HEK293 (cell line): ENCODE measurements at regions not wholly inside any gene's neighbourhood (a gene's known extent, or its start where the extent isn't known, plus 50 kb on each side); places are given as distances from the start of the nearest gene placed in this dataset.

Experiments used
- CTCF ChIP-seq: fragments of 450-650 bp; formaldehyde crosslinking; IDR thresholded peaks from 2 replicates; pipeline ENCODE4 v1.5.1; 2016; ENCODE audit warnings: missing biosample characterization, missing genetic modification characterization
- SP7 ChIP-seq: fragments of 450-650 bp; formaldehyde crosslinking; IDR thresholded peaks from 2 replicates; pipeline ENCODE4 v1.5.1; 2016; ENCODE audit warnings: missing biosample characterization, missing genetic modification characterization
- YY1 ChIP-seq: fragments of 450-650 bp; formaldehyde crosslinking; IDR thresholded peaks from 2 replicates; pipeline ENCODE4 v1.5.1; 2018; ENCODE audit warnings: missing biosample characterization, missing genetic modification characterization
- ZFHX2 ChIP-seq: fragments of 450-650 bp; formaldehyde crosslinking; conservative IDR thresholded peaks from 2 replicates; pipeline ENCODE4 v1.5.1; 2016; ENCODE audit warnings: missing biosample characterization, missing genetic modification characterization
- ZNF274 ChIP-seq, 2 experiments: fragments of 200-500 bp in 1 of 2; fragments of 450-650 bp in 1 of 2; sonication (Bioruptor generic) in 1 of 2; formaldehyde crosslinking in 1 of 2; IDR thresholded peaks; 2 replicates each; pipeline versions ENCODE4 v1.5.1 to v1.6.1; 2014 to 2016; ENCODE audit warnings: borderline replicate concordance in 1 of 2, inconsistent platforms in 1 of 2, low read length in 1 of 2, missing biosample characterization in 1 of 2, missing genetic modification characterization in 1 of 2
- ZNF416 ChIP-seq: fragments of 450-650 bp; formaldehyde crosslinking; IDR thresholded peaks from 2 replicates; pipeline ENCODE4 v1.5.1; 2016; ENCODE audit warnings: missing biosample characterization, missing genetic modification characterization
- ZNF639 ChIP-seq: fragments of 450-650 bp; formaldehyde crosslinking; IDR thresholded peaks from 2 replicates; pipeline ENCODE4 v1.5.1; 2016; ENCODE audit warnings: missing biosample characterization, missing genetic modification characterization
- TF ChIP-seq, protein P1 (sequence below): fragments of 450-650 bp; formaldehyde crosslinking; IDR thresholded peaks from 2 replicates; pipeline ENCODE4 v1.5.1; 2016; ENCODE audit warnings: missing biosample characterization, missing genetic modification characterization, borderline replicate concordance

GRCh38 chr13:33367926-33368325, 82.4 kb upstream of the STARD13 start:
- TF ChIP-seq ZNF274 (IDR thresholded peaks at IDR 0.05; ENCODE audit: low read length) (no peak), ZNF274 (tag by site-specific recombination; IDR thresholded peaks at IDR 0.05; ENCODE audit: borderline replicate concordance) (no peak), ZNF416 (tag by site-specific recombination) (no peak), ZFHX2 (no peak), SP7 (tag by site-specific recombination) (no peak), ZNF639 (tag by site-specific recombination) (no peak), CTCF (no peak), YY1 (no peak)
- TF ChIP-seq, protein P1, sequence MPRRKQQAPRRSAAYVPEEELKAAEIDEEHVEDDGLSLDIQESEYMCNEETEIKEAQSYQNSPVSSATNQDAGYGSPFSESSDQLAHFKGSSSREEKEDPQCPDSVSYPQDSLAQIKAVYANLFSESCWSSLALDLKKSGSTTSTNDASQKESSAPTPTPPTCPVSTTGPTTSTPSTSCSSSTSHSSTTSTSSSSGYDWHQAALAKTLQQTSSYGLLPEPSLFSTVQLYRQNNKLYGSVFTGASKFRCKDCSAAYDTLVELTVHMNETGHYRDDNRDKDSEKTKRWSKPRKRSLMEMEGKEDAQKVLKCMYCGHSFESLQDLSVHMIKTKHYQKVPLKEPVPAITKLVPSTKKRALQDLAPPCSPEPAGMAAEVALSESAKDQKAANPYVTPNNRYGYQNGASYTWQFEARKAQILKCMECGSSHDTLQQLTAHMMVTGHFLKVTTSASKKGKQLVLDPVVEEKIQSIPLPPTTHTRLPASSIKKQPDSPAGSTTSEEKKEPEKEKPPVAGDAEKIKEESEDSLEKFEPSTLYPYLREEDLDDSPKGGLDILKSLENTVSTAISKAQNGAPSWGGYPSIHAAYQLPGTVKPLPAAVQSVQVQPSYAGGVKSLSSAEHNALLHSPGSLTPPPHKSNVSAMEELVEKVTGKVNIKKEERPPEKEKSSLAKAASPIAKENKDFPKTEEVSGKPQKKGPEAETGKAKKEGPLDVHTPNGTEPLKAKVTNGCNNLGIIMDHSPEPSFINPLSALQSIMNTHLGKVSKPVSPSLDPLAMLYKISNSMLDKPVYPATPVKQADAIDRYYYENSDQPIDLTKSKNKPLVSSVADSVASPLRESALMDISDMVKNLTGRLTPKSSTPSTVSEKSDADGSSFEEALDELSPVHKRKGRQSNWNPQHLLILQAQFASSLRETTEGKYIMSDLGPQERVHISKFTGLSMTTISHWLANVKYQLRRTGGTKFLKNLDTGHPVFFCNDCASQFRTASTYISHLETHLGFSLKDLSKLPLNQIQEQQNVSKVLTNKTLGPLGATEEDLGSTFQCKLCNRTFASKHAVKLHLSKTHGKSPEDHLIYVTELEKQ (tag by site-specific recombination): no peak
